ENCODE measurements at regions not wholly inside any gene's neighbourhood (a gene's known extent, or its start where the extent isn't known, plus 50 kb on each side); places are given as distances from the start of the nearest gene placed in this dataset.

DNA sequence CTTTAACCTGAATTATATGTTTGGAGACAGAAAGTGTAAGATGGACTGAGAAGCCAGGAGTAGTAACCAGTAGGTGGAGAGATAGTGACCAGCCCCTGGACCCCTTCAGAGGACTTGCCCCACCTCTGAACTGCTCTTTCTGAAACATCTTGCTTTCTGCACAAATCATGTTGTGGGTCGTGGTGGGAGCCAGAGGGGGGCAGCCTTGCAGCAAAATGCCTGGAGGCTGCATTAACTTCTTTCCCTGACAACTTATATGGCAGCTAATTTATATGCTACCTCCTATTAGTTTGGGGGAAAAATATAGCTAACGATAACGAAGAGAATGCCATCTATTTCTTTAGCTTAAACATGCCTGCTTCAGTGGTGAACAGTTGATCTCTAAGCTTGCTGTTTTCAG is 859.8 kb downstream of the MAFB start:
- no peak overlapping the region for H3K4me3 Mint-ChIP-seq
- H3K4me1 Mint-ChIP-seq (ENCODE audit: low read depth): peaks cover 4% of the 10 kb centered on the region

DNA sequence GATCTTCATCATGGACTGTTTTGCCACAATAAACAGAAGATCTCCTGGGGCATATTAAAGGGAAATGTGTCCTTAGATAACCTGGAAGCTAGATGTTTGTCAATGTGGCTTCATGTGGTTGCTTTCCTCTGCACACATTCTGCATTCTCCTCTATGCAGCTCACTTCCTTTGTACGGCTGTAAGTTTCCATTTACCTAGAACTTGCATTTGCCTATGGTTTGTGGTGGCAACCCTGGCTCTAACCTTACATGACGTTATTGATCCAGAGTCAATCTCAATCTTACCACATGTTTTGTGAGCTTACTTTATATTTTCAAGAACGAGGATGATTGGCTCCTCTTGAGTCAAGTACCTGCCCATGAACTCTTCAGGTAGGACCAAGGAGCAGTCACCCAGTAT is 863.1 kb downstream of the MAFB start:
- no peak for DNase-seq
- H3K27me3 Mint-ChIP-seq: no peaks in the 10 kb centered on the region
- H3K9me3 Mint-ChIP-seq: no peaks in the 10 kb centered on the region
- peaks cover 4% of the 10 kb centered on the region for H3K4me1 Mint-ChIP-seq (ENCODE audit: low read depth)
- no peak overlapping the region for H3K27ac Mint-ChIP-seq
- H3K4me3 Mint-ChIP-seq: no peak overlapping the region
- no peaks in the 10 kb centered on the region for H3K36me3 Mint-ChIP-seq (ENCODE audit: low read depth)

More for the DNA sequence above, 859.8 kb downstream of the MAFB start:
- no peak overlapping the region for H3K27ac Mint-ChIP-seq
- no peaks in the 10 kb centered on the region for H3K9me3 Mint-ChIP-seq
- no peaks in the 10 kb centered on the region for H3K27me3 Mint-ChIP-seq
- DNase-seq: no peak
- H3K36me3 Mint-ChIP-seq (ENCODE audit: low read depth): no peaks in the 10 kb centered on the region

GRCh38 chr20:39825524-39825923 is 863.4 kb downstream of the DHX35 start:
- Mint-ChIP-seq H3K4me3 (no peak overlapping the region), H3K36me3 (ENCODE audit: low read depth) (no peaks in the 10 kb centered on the region), H3K27ac (no peak overlapping the region), H3K27me3 (no peaks in the 10 kb centered on the region), H3K9me3 (no peaks in the 10 kb centered on the region), H3K4me1 (ENCODE audit: low read depth) (peaks cover 4% of the 10 kb centered on the region)
- DNase-seq: no peak

DNA sequence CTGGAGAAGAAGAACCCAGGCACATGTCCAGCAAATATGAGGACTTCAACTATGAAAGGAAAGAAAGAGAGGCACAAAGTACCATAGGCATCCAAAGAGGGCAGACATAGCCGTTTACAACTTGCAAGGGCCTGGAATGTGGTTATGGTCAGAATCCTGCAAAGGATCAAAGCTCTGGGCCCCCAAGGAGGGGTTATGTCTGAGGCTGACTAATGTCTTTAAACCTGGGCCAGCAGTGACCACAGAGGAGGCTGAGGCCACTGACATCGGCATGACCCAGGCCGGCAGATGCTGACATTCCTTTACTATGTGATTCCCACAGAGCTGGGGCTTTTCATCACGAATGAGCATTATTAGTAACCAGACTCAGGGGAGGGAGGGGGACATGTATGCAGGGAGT is 861.1 kb downstream of the DHX35 start:
- H3K36me3 Mint-ChIP-seq (ENCODE audit: low read depth): no peaks in the 10 kb centered on the region
- no peaks in the 10 kb centered on the region for H3K4me1 Mint-ChIP-seq (ENCODE audit: low read depth)
- no peaks in the 10 kb centered on the region for H3K27me3 Mint-ChIP-seq
- no peak overlapping the region for H3K27ac Mint-ChIP-seq
- DNase-seq: no peak
- no peaks in the 10 kb centered on the region for H3K9me3 Mint-ChIP-seq
- no peak overlapping the region for H3K4me3 Mint-ChIP-seq

DNA sequence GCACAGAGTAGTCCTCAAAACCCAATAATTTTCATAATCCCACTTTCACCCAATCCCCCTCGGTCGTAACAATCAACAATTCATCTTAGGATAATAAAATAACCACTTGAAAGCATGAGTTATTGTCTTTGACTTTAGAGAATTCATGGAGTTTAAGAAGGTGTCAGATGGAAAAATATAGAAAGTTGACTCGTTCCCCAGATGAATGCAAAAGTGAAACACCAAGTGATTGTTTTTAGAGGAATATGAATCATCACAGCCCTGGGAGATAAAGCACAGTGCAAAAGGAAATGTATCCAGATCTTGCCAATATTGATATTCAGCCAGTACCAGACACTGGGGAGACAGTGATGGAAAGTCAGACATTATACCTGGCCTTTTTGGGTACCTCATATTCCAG is 860.5 kb downstream of the DHX35 start:
- H3K4me3 Mint-ChIP-seq: no peak overlapping the region
- H3K27ac Mint-ChIP-seq: no peak overlapping the region

GRCh38 chr20:39813190-39813829 is 851.2 kb downstream of the DHX35 start:
- Mint-ChIP-seq H3K4me1 (ENCODE audit: low read depth) (no peaks in the 10 kb centered on the region), H3K36me3 (ENCODE audit: low read depth) (no peaks in the 10 kb centered on the region), H3K4me3 (no peak overlapping the region), H3K9me3 (no peaks in the 10 kb centered on the region), H3K27me3 (no peaks in the 10 kb centered on the region), H3K27ac (no peak overlapping the region)
- DNase-seq: no peak

More for the DNA sequence above, 860.5 kb downstream of the DHX35 start:
- no peak for DNase-seq
- Mint-ChIP-seq H3K36me3 (ENCODE audit: low read depth) (no peaks in the 10 kb centered on the region), H3K9me3 (no peaks in the 10 kb centered on the region), H3K27me3 (no peaks in the 10 kb centered on the region), H3K4me1 (ENCODE audit: low read depth) (no peaks in the 10 kb centered on the region)

GRCh38 chr20:39812116-39812515 is 850.0 kb downstream of the DHX35 start:
- Mint-ChIP-seq H3K9me3 (no peaks in the 10 kb centered on the region), H3K27me3 (no peaks in the 10 kb centered on the region), H3K4me3 (no peak overlapping the region), H3K36me3 (ENCODE audit: low read depth) (no peaks in the 10 kb centered on the region), H3K27ac (no peak overlapping the region), H3K4me1 (ENCODE audit: low read depth) (no peaks in the 10 kb centered on the region)
- DNase-seq: no peak

DNA sequence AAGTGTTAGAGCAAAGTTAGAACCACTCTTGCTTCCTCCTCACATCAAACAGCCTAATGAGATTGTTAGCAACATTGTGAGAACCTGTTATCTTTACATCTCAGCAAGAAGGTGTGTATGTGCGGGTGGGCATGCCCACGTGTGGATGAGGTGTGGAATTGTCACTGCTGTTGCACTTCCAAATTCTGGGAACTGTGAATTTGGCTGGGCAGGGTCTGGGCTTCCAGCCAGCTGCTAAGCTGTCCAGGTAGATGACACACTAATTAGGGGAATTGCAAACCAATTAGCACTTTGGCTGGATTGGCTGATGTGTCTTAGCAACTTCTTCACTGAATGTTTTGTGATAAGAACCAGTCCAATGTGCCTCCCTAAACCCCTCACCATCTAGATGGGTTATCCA is 848.2 kb downstream of the DHX35 start:
- no peak overlapping the region for H3K27ac Mint-ChIP-seq
- H3K36me3 Mint-ChIP-seq (ENCODE audit: low read depth): no peaks in the 10 kb centered on the region
- no peaks in the 10 kb centered on the region for H3K4me1 Mint-ChIP-seq (ENCODE audit: low read depth)
- H3K9me3 Mint-ChIP-seq: no peaks in the 10 kb centered on the region
- no peaks in the 10 kb centered on the region for H3K27me3 Mint-ChIP-seq
- no peak for DNase-seq
- no peak overlapping the region for H3K4me3 Mint-ChIP-seq

DNA sequence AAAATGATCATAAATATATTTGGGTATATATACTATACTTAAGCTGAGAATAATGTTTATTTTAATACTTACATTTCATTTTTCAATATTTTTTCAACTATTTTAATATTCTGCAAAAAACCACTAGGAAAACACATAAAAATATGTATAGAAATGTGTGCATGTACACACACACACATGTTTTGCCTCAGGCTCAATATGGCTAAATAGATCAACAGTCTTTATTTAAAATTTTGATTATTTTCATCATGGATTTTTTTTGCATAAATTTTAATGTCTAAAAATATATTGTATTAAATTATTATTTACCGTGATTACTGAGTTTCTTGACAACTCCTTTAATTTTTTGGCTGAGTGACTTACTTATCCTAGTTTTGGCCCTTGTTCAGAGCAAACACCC is 846.5 kb downstream of the DHX35 start:
- H3K4me3 Mint-ChIP-seq: no peak overlapping the region
- no peak for DNase-seq
- H3K36me3 Mint-ChIP-seq (ENCODE audit: low read depth): no peaks in the 10 kb centered on the region
- H3K4me1 Mint-ChIP-seq (ENCODE audit: low read depth): no peaks in the 10 kb centered on the region
- H3K27me3 Mint-ChIP-seq: no peaks in the 10 kb centered on the region
- H3K9me3 Mint-ChIP-seq: no peaks in the 10 kb centered on the region
- no peak overlapping the region for H3K27ac Mint-ChIP-seq

- no peaks in the 10 kb centered on the region for H3K36me3 Mint-ChIP-seq (ENCODE audit: low read depth)
- H3K4me1 Mint-ChIP-seq (ENCODE audit: low read depth): no peaks in the 10 kb centered on the region
- H3K4me3 Mint-ChIP-seq: no peak overlapping the region
- peaks cover 4% of the 10 kb centered on the region for H3K27me3 Mint-ChIP-seq
- no peak overlapping the region for H3K27ac Mint-ChIP-seq
- DNase-seq: no peak
- no peaks in the 10 kb centered on the region for H3K9me3 Mint-ChIP-seq
These were observed 838.4 kb downstream of the DHX35 start for GRCh38 chr20:39800548-39800947.

GRCh38 chr20:39800111-39800510 is 838.0 kb downstream of the DHX35 start:
- no peak overlapping the region for H3K4me3 Mint-ChIP-seq
- H3K27me3 Mint-ChIP-seq: peaks cover 4% of the 10 kb centered on the region
- no peak overlapping the region for H3K27ac Mint-ChIP-seq
- H3K9me3 Mint-ChIP-seq: no peaks in the 10 kb centered on the region
- H3K36me3 Mint-ChIP-seq (ENCODE audit: low read depth): no peaks in the 10 kb centered on the region
- no peaks in the 10 kb centered on the region for H3K4me1 Mint-ChIP-seq (ENCODE audit: low read depth)
- no peak for DNase-seq

DNA sequence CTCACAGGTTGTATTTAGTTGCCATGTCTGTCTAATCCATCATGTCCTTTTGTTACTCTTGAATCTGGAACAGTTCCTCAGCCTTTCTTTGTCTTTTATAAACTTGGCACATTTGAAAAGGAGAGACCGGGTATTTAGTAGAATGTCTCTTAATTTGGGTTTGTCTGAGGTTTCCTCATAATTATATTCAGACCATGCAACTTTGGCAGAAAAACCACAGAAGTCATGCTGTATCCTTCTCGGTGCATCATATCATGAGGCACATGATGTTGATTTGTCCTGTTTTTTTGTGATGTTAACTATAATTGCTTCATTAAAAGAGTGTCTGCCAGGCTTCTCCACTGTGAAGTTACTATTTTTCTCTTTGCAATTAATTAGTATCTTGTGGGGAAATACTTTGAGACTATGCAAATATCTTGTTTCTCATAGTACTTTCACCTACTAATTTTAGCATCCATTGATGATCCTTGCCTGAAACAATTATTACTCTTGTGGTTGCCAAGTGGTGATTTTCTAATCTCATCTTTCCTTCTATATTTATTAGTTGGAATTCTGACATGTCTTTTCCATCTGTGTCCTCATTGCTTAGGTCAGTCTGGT is 837.3 kb downstream of the DHX35 start:
- Mint-ChIP-seq H3K27me3 (peaks cover 4% of the 10 kb centered on the region), H3K36me3 (ENCODE audit: low read depth) (no peaks in the 10 kb centered on the region), H3K27ac (no peak overlapping the region), H3K9me3 (no peaks in the 10 kb centered on the region), H3K4me3 (no peak overlapping the region), H3K4me1 (ENCODE audit: low read depth) (no peaks in the 10 kb centered on the region)
- DNase-seq: no peak

- Mint-ChIP-seq H3K36me3 (ENCODE audit: low read depth) (no peaks in the 10 kb centered on the region), H3K27ac (no peak overlapping the region), H3K27me3 (peaks cover 4% of the 10 kb centered on the region), H3K4me3 (no peak overlapping the region), H3K4me1 (ENCODE audit: low read depth) (no peaks in the 10 kb centered on the region), H3K9me3 (no peaks in the 10 kb centered on the region)
- DNase-seq: no peak
These were observed 833.5 kb downstream of the DHX35 start for GRCh38 chr20:39795401-39796272.

- Mint-ChIP-seq H3K27me3 (no peaks in the 10 kb centered on the region), H3K27ac (no peak overlapping the region), H3K36me3 (ENCODE audit: low read depth) (no peaks in the 10 kb centered on the region), H3K4me3 (no peak overlapping the region), H3K4me1 (ENCODE audit: low read depth) (no peaks in the 10 kb centered on the region), H3K9me3 (no peaks in the 10 kb centered on the region)
- no peak for DNase-seq
These were observed 830.2 kb downstream of the DHX35 start for GRCh38 chr20:39792334-39792733.

- H3K4me3 Mint-ChIP-seq: no peak overlapping the region
- no peaks in the 10 kb centered on the region for H3K4me1 Mint-ChIP-seq (ENCODE audit: low read depth)
- no peaks in the 10 kb centered on the region for H3K27me3 Mint-ChIP-seq
- DNase-seq: no peak
- H3K9me3 Mint-ChIP-seq: no peaks in the 10 kb centered on the region
- H3K27ac Mint-ChIP-seq: no peak overlapping the region
- H3K36me3 Mint-ChIP-seq (ENCODE audit: low read depth): no peaks in the 10 kb centered on the region
These were observed 827.3 kb downstream of the DHX35 start for GRCh38 chr20:39789411-39789810.
